Keratinocyte (primary cell): ENCODE measurements at regions not wholly inside any gene's neighbourhood (a gene's known extent, or its start where the extent isn't known, plus 50 kb on each side); places are given as distances from the start of the nearest gene placed in this dataset.

Experiments used
- DNase-seq: peaks from one replicate; pipeline ENCODE4 v3.0.0-alpha.2; 2011; ENCODE audit warnings: low read depth, missing footprints, low spot score
- FAIRE-seq: peaks from 2 replicates; lab custom pipeline; 2011; peaks lifted over from hg19 to GRCh38; lab: Jason Lieb, UNC
- H2AFZ ChIP-seq: 2 replicates; pipeline ENCODE4 v1.6.0; 2012; ENCODE audit warnings: low read length, control low read depth, inconsistent platforms; ENCODE audit not compliant: control insufficient read depth
- H3K27ac ChIP-seq: 2 replicates; pipeline ENCODE4 v1.5.1; 2011; ENCODE audit warnings: low read length; ENCODE audit not compliant: control insufficient read depth, insufficient read depth
- H3K27me3 ChIP-seq: 3 replicates; pipeline ENCODE4 v1.6.0; 2011; ENCODE audit warnings: low read length; ENCODE audit not compliant: control insufficient read depth, insufficient read depth; ENCODE audit errors: extremely low read depth
- H3K36me3 ChIP-seq, 2 experiments: 2 replicates in 1 of 2; 3 replicates in 1 of 2; pipeline ENCODE4 v1.5.1; 2011; ENCODE audit warnings: low read length in 2 of 2, mild to moderate bottlenecking in 1 of 2; ENCODE audit not compliant: control insufficient read depth in 2 of 2, insufficient read depth in 2 of 2; ENCODE audit errors: extremely low read depth in 1 of 2
- H3K4me1 ChIP-seq: 3 replicates; pipeline ENCODE4 v1.5.1; 2011; ENCODE audit warnings: low read length; ENCODE audit not compliant: control insufficient read depth, insufficient read depth; ENCODE audit errors: extremely low read depth
- H3K4me2 ChIP-seq: 3 replicates; pipeline ENCODE4 v1.6.0; 2011; ENCODE audit warnings: low read depth, low read length; ENCODE audit not compliant: control insufficient read depth, insufficient read depth; ENCODE audit errors: extremely low read depth
- H3K4me3 ChIP-seq, 3 experiments: fragments of 200-600 bp in 1 of 3; sonication (generic) in 1 of 3; 2 replicates in 2 of 3; 3 replicates in 1 of 3; pipeline ENCODE4 v1.5.1; 2011 to 2016; ENCODE audit warnings: low read length in 3 of 3, mild to moderate bottlenecking in 3 of 3, control low read depth in 2 of 3, inconsistent platforms in 1 of 3, low read depth in 1 of 3, mixed read lengths in 1 of 3, mixed run types in 1 of 3, moderate library complexity in 1 of 3; ENCODE audit not compliant: control insufficient read depth in 2 of 3, insufficient read depth in 2 of 3; ENCODE audit errors: extremely low read depth in 1 of 3
- H3K79me2 ChIP-seq: 2 replicates; pipeline ENCODE4 v1.6.0; 2012; ENCODE audit warnings: low read length; ENCODE audit not compliant: control insufficient read depth, insufficient read depth
- H3K9ac ChIP-seq: 3 replicates; pipeline ENCODE4 v1.6.0; 2011; ENCODE audit warnings: low read length; ENCODE audit not compliant: control insufficient read depth, insufficient read depth; ENCODE audit errors: extremely low read depth
- H3K9me1 ChIP-seq: 3 replicates; pipeline ENCODE4 v1.6.0; 2011; ENCODE audit warnings: low read length; ENCODE audit not compliant: control insufficient read depth, insufficient read depth; ENCODE audit errors: extremely low read depth
- H3K9me3 ChIP-seq: 2 replicates; pipeline ENCODE4 v1.5.1; 2012; ENCODE audit warnings: low read depth, low read length; ENCODE audit not compliant: control insufficient read depth
- H4K20me1 ChIP-seq: 3 replicates; pipeline ENCODE4 v1.6.0; 2011; ENCODE audit warnings: low read length; ENCODE audit not compliant: control insufficient read depth, insufficient read depth; ENCODE audit errors: extremely low read depth
- CTCF ChIP-seq, 3 experiments: IDR thresholded peaks in 1 of 3; conservative IDR thresholded peaks in 1 of 3; optimal IDR thresholded peaks in 1 of 3; 2 replicates in 2 of 3; 3 replicates in 1 of 3; pipeline versions ENCODE3 to v1.5.1; 2011; ENCODE audit warnings: low read length in 3 of 3, mild to moderate bottlenecking in 3 of 3, moderate library complexity in 2 of 3, control low read depth in 1 of 3, inconsistent platforms in 1 of 3; ENCODE audit not compliant: insufficient read depth in 2 of 3; ENCODE audit errors: extremely low read depth in 1 of 3
- EZH2 ChIP-seq: IDR thresholded peaks from one replicate; pipeline ENCODE4 v1.6.1; 2012; ENCODE audit warnings: inconsistent platforms, mild to moderate bottlenecking, low read length, moderate library complexity
- dilution Hi-C: fragments of 300-500 bp; cut with MboI; formaldehyde crosslinking; loops from one replicate; pipeline ENCODE4 v1.7.0; 2020; ENCODE audit warnings: low sequenced_read_pairs; ENCODE audit not compliant: extremely low pct_ligation_motif_present

GRCh38 chr11:126134461-126135155 is 71.9 kb upstream of the CDON start:
- dilution Hi-C loops, result no loop called here
- TF ChIP-seq EZH2, result no peak
- no peak for TF ChIP-seq CTCF (optimal IDR thresholded peaks at IDR 0.05 in 1 of 3, IDR thresholded peaks at IDR 0.05 in 1 of 3, conservative IDR thresholded peaks at IDR 0.05 in 1 of 3; ENCODE audit: extremely low read depth in 1 of 3, insufficient read depth in 2 of 3, low read length in 3 of 3)
- FAIRE-seq, result no peak
- no peak for DNase-seq
- H3K4me2 ChIP-seq, result no peak overlapping the region
- peaks cover 11% of the 10 kb centered on the region for H3K27me3 ChIP-seq
- H3K9ac ChIP-seq, result no peak overlapping the region
- no peaks in the 10 kb centered on the region for H3K79me2 ChIP-seq
- no peaks in the 10 kb centered on the region for H4K20me1 ChIP-seq
- H3K4me1 ChIP-seq, result peaks cover 10% of the 10 kb centered on the region
- H3K36me3 ChIP-seq, result no peaks in the 10 kb centered on the region
- H3K27ac ChIP-seq, result no peak overlapping the region
- H3K4me3 ChIP-seq, result no peak overlapping the region
- H2AFZ ChIP-seq, result no peak overlapping the region
- H3K9me1 ChIP-seq, result no peaks in the 10 kb centered on the region
- H3K9me3 ChIP-seq, result no peaks in the 10 kb centered on the region

- no peak for FAIRE-seq
- dilution Hi-C loops, result no loop called here
Observed at GRCh38 chr11:126133901-126134300, 71.2 kb upstream of the CDON start.

More at GRCh38 chr11:126133901-126134300, 71.2 kb upstream of the CDON start:
- Histone ChIP-seq H3K4me1 (peaks cover 10% of the 10 kb centered on the region), H3K4me2 (no peak overlapping the region), H3K36me3 (no peaks in the 10 kb centered on the region), H3K9me3 (no peaks in the 10 kb centered on the region), H3K27ac (no peak overlapping the region), H3K79me2 (no peaks in the 10 kb centered on the region), H3K9ac (no peak overlapping the region), H4K20me1 (no peaks in the 10 kb centered on the region), H3K4me3 (no peak overlapping the region), H2AFZ (no peak overlapping the region), H3K27me3 (peaks cover 4% of the 10 kb centered on the region), H3K9me1 (no peaks in the 10 kb centered on the region)
- DNase-seq, result no peak
- TF ChIP-seq EZH2 (no peak), CTCF (optimal IDR thresholded peaks at IDR 0.05 in 1 of 3, IDR thresholded peaks at IDR 0.05 in 1 of 3, conservative IDR thresholded peaks at IDR 0.05 in 1 of 3; ENCODE audit: extremely low read depth in 1 of 3, insufficient read depth in 2 of 3, low read length in 3 of 3) (no peak)
